ENCODE measurements at regions not wholly inside any gene's neighbourhood (a gene's known extent, or its start where the extent isn't known, plus 50 kb on each side); places are given as distances from the start of the nearest gene placed in this dataset.

- 31 to 37% methylated on average over 5 of the region's 5 CpGs for WGBS, 2 donors
- ATAC-seq (no peak), DNase-seq (no peak)
- Histone ChIP-seq H3K4me1 (no peaks in the 10 kb centered on the region), H3K4me3 (no peak overlapping the region), H3K27me3 (no peaks in the 10 kb centered on the region), H3K9me3 (no peaks in the 10 kb centered on the region), H3K27ac (no peak overlapping the region), H3K36me3 (replicated peaks in 1 of 2; ENCODE audit: insufficient read depth in 1 of 2, low read depth in 2 of 2) (no peaks in the 10 kb centered on the region)
- TF ChIP-seq POLR2A (IDR thresholded peaks at IDR 0.05): no peak
- no peak for TF ChIP-seq CTCF (IDR thresholded peaks at IDR 0.05)
- intact Hi-C loops (cut with DNase I): no loop called here
Observed at GRCh38 chr2:116061023-116061422, 1618.6 kb downstream of the DPP10 start.

GRCh38 chr2:116073731-116074130 lies 1631.3 kb downstream of the DPP10 start:
- no peak overlapping the region for H3K4me3 ChIP-seq
- no peak for ATAC-seq
- H3K4me1 ChIP-seq: no peaks in the 10 kb centered on the region
- DNase-seq: no peak
- intact Hi-C loops (cut with DNase I): no loop called here
- no peaks in the 10 kb centered on the region for H3K27me3 ChIP-seq
- no peaks in the 10 kb centered on the region for H3K36me3 ChIP-seq (replicated peaks in 1 of 2; ENCODE audit: insufficient read depth in 1 of 2, low read depth in 2 of 2)
- H3K27ac ChIP-seq: no peak overlapping the region
- no peak for TF ChIP-seq CTCF (IDR thresholded peaks at IDR 0.05)
- TF ChIP-seq POLR2A (IDR thresholded peaks at IDR 0.05): no peak
- no peaks in the 10 kb centered on the region for H3K9me3 ChIP-seq
- 58 to 63% methylated on average over 2 of the region's 2 CpGs for WGBS, 2 donors

- ATAC-seq: no peak
- H3K4me1 ChIP-seq: no peaks in the 10 kb centered on the region
- no peaks in the 10 kb centered on the region for H3K9me3 ChIP-seq
- no peak for DNase-seq
- H3K4me3 ChIP-seq: no peak overlapping the region
- no peak for TF ChIP-seq POLR2A (IDR thresholded peaks at IDR 0.05)
- no peak for TF ChIP-seq CTCF (IDR thresholded peaks at IDR 0.05)
- H3K27me3 ChIP-seq: no peaks in the 10 kb centered on the region
- intact Hi-C loops (cut with DNase I): no loop called here
- no peak overlapping the region for H3K27ac ChIP-seq
- 76 to 82% methylated on average over 4 of the region's 4 CpGs for WGBS, 2 donors
- H3K36me3 ChIP-seq (replicated peaks in 1 of 2; ENCODE audit: insufficient read depth in 1 of 2, low read depth in 2 of 2): no peaks in the 10 kb centered on the region
Observed at GRCh38 chr2:116074161-116074560, 1631.7 kb downstream of the DPP10 start.

GRCh38 chr2:116088236-116088635 lies 1645.8 kb downstream of the DPP10 start:
- no peak overlapping the region for H3K27ac ChIP-seq
- DNase-seq: no peak
- TF ChIP-seq CTCF (IDR thresholded peaks at IDR 0.05): no peak
- no peak for TF ChIP-seq POLR2A (IDR thresholded peaks at IDR 0.05)
- no peak for ATAC-seq
- WGBS, 2 donors: 32 to 63% methylated on average over 3 of the region's 3 CpGs
- H3K9me3 ChIP-seq: no peaks in the 10 kb centered on the region
- H3K4me1 ChIP-seq: no peaks in the 10 kb centered on the region
- no peaks in the 10 kb centered on the region for H3K27me3 ChIP-seq
- intact Hi-C loops (cut with DNase I): no loop called here
- no peaks in the 10 kb centered on the region for H3K36me3 ChIP-seq (replicated peaks in 1 of 2; ENCODE audit: insufficient read depth in 1 of 2, low read depth in 2 of 2)
- no peak overlapping the region for H3K4me3 ChIP-seq

GRCh38 chr2:116094196-116094595 lies 1651.8 kb downstream of the DPP10 start:
- ATAC-seq (no peak), DNase-seq (no peak)
- WGBS, 2 donors: 25 to 29% methylated on average over 1 of the region's 1 CpG
- no peaks in the 10 kb centered on the region for H3K36me3 ChIP-seq (replicated peaks in 1 of 2; ENCODE audit: insufficient read depth in 1 of 2, low read depth in 2 of 2)
- H3K27ac ChIP-seq: no peak overlapping the region
- TF ChIP-seq POLR2A (IDR thresholded peaks at IDR 0.05) (no peak), CTCF (IDR thresholded peaks at IDR 0.05) (no peak)
- no peaks in the 10 kb centered on the region for H3K4me1 ChIP-seq
- intact Hi-C loops (cut with DNase I): no loop called here
- no peak overlapping the region for H3K4me3 ChIP-seq
- no peaks in the 10 kb centered on the region for H3K9me3 ChIP-seq
- H3K27me3 ChIP-seq: no peaks in the 10 kb centered on the region

Data from body of pancreas (tissue), 4 donors.